GM23338 (cell line): ENCODE measurements at regions not wholly inside any gene's neighbourhood (a gene's known extent, or its start where the extent isn't known, plus 50 kb on each side); places are given as distances from the start of the nearest gene placed in this dataset.

Source experiments
- EZH2phosphoT487 ChIP-seq: fragments of 200-600 bp; sonication (generic); IDR thresholded peaks from one replicate; pipeline ENCODE4 v1.8.1; 2018; ENCODE audit warnings: antibody characterized with exemption; ENCODE audit not compliant: unreplicated experiment
- JUNB ChIP-seq: IDR thresholded peaks from one replicate; pipeline ENCODE4 v1.6.1; 2016; ENCODE audit warnings: antibody characterized with exemption; ENCODE audit not compliant: unreplicated experiment
- POLR2AphosphoS5 ChIP-seq: IDR thresholded peaks from 2 replicates; pipeline ENCODE4 v1.6.1; 2016; ENCODE audit warnings: antibody characterized with exemption, low read depth
- ZNF114 ChIP-seq: fragments of 250-450 bp; sonication (Bioruptor Pico); IDR thresholded peaks from 2 replicates; pipeline ENCODE4 v1.5.0; 2020; ENCODE audit warnings: mild to moderate bottlenecking, moderate library complexity
- TF ChIP-seq, protein P1 (sequence below): fragments of 250-450 bp; sonication (Bioruptor Pico); IDR thresholded peaks from 2 replicates; pipeline ENCODE4 v1.5.0; 2020; ENCODE audit warnings: mild to moderate bottlenecking, moderate library complexity
- TF ChIP-seq, protein P2 (sequence below): IDR thresholded peaks from one replicate; pipeline ENCODE4 v1.6.1; 2018; ENCODE audit warnings: antibody characterized with exemption; ENCODE audit not compliant: unreplicated experiment
- TF ChIP-seq, protein P3 (sequence below), 2 experiments: fragments of 200-600 bp in 1 of 2; sonication (generic) in 1 of 2; conservative IDR thresholded peaks; 2 replicates each; pipeline versions ENCODE4 v1.5.1 to v1.6.1; 2016 to 2017; ENCODE audit warnings: antibody characterized with exemption in 2 of 2, low read depth in 2 of 2, mild to moderate bottlenecking in 2 of 2, moderate library complexity in 1 of 2

DNA sequence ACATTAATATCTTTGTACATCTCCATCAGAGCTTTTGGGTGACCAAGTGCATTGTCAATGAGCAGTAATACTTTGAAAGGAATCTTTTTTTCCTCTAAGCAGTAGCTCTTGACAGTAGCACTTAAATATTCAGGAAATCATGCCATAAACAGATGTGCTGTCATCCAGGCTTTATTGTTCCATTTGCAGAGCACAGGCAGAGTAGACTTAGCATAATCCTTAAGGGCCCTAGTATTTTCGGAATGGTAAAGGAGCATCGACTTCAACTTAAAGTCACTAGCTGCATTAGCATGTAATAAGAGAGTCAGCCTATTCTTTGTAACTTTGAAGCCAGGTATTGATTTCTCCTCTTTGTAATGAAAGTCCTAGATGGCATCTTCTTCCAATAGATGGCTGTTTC, 121.8 kb upstream of the CWC22 start (continued):
- TF ChIP-seq, protein P1, sequence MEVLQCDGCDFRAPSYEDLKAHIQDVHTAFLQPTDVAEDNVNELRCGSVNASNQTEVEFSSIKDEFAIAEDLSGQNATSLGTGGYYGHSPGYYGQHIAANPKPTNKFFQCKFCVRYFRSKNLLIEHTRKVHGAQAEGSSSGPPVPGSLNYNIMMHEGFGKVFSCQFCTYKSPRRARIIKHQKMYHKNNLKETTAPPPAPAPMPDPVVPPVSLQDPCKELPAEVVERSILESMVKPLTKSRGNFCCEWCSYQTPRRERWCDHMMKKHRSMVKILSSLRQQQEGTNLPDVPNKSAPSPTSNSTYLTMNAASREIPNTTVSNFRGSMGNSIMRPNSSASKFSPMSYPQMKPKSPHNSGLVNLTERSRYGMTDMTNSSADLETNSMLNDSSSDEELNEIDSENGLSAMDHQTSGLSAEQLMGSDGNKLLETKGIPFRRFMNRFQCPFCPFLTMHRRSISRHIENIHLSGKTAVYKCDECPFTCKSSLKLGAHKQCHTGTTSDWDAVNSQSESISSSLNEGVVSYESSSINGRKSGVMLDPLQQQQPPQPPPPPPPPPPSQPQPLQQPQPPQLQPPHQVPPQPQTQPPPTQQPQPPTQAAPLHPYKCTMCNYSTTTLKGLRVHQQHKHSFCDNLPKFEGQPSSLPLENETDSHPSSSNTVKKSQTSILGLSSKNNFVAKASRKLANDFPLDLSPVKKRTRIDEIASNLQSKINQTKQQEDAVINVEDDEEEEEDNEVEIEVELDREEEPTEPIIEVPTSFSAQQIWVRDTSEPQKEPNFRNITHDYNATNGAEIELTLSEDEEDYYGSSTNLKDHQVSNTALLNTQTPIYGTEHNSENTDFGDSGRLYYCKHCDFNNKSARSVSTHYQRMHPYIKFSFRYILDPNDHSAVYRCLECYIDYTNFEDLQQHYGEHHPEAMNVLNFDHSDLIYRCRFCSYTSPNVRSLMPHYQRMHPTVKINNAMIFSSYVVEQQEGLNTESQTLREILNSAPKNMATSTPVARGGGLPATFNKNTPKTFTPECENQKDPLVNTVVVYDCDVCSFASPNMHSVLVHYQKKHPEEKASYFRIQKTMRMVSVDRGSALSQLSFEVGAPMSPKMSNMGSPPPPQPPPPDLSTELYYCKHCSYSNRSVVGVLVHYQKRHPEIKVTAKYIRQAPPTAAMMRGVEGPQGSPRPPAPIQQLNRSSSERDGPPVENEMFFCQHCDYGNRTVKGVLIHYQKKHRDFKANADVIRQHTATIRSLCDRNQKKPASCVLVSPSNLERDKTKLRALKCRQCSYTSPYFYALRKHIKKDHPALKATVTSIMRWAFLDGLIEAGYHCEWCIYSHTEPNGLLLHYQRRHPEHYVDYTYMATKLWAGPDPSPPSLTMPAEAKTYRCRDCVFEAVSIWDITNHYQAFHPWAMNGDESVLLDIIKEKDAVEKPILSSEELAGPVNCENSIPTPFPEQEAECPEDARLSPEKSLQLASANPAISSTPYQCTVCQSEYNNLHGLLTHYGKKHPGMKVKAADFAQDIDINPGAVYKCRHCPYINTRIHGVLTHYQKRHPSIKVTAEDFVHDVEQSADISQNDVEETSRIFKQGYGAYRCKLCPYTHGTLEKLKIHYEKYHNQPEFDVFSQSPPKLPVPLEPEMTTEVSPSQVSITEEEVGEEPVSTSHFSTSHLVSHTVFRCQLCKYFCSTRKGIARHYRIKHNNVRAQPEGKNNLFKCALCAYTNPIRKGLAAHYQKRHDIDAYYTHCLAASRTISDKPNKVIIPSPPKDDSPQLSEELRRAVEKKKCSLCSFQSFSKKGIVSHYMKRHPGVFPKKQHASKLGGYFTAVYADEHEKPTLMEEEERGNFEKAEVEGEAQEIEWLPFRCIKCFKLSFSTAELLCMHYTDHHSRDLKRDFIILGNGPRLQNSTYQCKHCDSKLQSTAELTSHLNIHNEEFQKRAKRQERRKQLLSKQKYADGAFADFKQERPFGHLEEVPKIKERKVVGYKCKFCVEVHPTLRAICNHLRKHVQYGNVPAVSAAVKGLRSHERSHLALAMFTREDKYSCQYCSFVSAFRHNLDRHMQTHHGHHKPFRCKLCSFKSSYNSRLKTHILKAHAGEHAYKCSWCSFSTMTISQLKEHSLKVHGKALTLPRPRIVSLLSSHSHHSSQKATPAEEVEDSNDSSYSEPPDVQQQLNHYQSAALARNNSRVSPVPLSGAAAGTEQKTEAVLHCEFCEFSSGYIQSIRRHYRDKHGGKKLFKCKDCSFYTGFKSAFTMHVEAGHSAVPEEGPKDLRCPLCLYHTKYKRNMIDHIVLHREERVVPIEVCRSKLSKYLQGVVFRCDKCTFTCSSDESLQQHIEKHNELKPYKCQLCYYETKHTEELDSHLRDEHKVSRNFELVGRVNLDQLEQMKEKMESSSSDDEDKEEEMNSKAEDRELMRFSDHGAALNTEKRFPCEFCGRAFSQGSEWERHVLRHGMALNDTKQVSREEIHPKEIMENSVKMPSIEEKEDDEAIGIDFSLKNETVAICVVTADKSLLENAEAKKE: no peak
- TF ChIP-seq EZH2phosphoT487 (no peak), JUNB (no peak), POLR2AphosphoS5 (no peak), ZNF114 (CRISPR knock-in tag) (no peak)
- TF ChIP-seq, protein P2, sequence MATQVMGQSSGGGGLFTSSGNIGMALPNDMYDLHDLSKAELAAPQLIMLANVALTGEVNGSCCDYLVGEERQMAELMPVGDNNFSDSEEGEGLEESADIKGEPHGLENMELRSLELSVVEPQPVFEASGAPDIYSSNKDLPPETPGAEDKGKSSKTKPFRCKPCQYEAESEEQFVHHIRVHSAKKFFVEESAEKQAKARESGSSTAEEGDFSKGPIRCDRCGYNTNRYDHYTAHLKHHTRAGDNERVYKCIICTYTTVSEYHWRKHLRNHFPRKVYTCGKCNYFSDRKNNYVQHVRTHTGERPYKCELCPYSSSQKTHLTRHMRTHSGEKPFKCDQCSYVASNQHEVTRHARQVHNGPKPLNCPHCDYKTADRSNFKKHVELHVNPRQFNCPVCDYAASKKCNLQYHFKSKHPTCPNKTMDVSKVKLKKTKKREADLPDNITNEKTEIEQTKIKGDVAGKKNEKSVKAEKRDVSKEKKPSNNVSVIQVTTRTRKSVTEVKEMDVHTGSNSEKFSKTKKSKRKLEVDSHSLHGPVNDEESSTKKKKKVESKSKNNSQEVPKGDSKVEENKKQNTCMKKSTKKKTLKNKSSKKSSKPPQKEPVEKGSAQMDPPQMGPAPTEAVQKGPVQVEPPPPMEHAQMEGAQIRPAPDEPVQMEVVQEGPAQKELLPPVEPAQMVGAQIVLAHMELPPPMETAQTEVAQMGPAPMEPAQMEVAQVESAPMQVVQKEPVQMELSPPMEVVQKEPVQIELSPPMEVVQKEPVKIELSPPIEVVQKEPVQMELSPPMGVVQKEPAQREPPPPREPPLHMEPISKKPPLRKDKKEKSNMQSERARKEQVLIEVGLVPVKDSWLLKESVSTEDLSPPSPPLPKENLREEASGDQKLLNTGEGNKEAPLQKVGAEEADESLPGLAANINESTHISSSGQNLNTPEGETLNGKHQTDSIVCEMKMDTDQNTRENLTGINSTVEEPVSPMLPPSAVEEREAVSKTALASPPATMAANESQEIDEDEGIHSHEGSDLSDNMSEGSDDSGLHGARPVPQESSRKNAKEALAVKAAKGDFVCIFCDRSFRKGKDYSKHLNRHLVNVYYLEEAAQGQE: no peak
- TF ChIP-seq, protein P3, sequence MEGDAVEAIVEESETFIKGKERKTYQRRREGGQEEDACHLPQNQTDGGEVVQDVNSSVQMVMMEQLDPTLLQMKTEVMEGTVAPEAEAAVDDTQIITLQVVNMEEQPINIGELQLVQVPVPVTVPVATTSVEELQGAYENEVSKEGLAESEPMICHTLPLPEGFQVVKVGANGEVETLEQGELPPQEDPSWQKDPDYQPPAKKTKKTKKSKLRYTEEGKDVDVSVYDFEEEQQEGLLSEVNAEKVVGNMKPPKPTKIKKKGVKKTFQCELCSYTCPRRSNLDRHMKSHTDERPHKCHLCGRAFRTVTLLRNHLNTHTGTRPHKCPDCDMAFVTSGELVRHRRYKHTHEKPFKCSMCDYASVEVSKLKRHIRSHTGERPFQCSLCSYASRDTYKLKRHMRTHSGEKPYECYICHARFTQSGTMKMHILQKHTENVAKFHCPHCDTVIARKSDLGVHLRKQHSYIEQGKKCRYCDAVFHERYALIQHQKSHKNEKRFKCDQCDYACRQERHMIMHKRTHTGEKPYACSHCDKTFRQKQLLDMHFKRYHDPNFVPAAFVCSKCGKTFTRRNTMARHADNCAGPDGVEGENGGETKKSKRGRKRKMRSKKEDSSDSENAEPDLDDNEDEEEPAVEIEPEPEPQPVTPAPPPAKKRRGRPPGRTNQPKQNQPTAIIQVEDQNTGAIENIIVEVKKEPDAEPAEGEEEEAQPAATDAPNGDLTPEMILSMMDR (conservative IDR thresholded peaks at IDR 0.05; ENCODE audit: low read depth in 2 of 2): no peak
